Retinal pigment epithelial cell (primary cell): ENCODE measurements at regions not wholly inside any gene's neighbourhood (a gene's known extent, or its start where the extent isn't known, plus 50 kb on each side); places are given as distances from the start of the nearest gene placed in this dataset.
"Not testable (repeated sequence)": the region's sequence is repeated elsewhere in the genome, so short reads cannot be mapped to it uniquely, and the experiment has no call there.

ENCODE experiments used
- DNase-seq: peaks from one replicate; pipeline ENCODE4 v3.0.0-alpha.2; 2010; ENCODE audit warnings: low read depth
- H3K4me3 ChIP-seq: 2 replicates; pipeline ENCODE4 v1.5.1; 2011; ENCODE audit warnings: mild to moderate bottlenecking, low read length, control low read depth, moderate library complexity
- TF ChIP-seq, protein P1 (sequence below): conservative IDR thresholded peaks from 2 replicates; pipeline ENCODE4 v1.5.1; 2011; ENCODE audit warnings: low read depth, low read length, control low read depth, inconsistent platforms

DNA sequence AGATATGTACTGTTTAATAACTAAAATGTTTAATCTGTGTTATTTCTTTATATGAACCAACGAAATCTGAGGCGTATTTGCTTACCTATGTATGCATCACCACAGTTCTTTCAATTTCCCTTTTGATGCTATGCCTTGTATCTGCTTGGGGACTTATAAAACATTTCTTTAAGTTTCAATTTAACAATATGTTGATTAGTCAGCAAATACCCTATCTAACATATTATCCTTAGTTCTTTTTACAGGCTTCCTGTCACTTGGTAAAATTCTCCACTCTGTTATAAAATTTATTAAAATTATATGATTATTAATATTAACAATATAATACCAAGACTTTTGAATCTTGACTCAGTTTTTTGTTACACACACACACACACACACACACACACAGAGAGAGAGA, 174.3 kb downstream of the CPS1 start:
- DNase-seq, result no peak
- no peak overlapping the region for H3K4me3 ChIP-seq
- TF ChIP-seq, protein P1, sequence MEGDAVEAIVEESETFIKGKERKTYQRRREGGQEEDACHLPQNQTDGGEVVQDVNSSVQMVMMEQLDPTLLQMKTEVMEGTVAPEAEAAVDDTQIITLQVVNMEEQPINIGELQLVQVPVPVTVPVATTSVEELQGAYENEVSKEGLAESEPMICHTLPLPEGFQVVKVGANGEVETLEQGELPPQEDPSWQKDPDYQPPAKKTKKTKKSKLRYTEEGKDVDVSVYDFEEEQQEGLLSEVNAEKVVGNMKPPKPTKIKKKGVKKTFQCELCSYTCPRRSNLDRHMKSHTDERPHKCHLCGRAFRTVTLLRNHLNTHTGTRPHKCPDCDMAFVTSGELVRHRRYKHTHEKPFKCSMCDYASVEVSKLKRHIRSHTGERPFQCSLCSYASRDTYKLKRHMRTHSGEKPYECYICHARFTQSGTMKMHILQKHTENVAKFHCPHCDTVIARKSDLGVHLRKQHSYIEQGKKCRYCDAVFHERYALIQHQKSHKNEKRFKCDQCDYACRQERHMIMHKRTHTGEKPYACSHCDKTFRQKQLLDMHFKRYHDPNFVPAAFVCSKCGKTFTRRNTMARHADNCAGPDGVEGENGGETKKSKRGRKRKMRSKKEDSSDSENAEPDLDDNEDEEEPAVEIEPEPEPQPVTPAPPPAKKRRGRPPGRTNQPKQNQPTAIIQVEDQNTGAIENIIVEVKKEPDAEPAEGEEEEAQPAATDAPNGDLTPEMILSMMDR, result no peak

DNA sequence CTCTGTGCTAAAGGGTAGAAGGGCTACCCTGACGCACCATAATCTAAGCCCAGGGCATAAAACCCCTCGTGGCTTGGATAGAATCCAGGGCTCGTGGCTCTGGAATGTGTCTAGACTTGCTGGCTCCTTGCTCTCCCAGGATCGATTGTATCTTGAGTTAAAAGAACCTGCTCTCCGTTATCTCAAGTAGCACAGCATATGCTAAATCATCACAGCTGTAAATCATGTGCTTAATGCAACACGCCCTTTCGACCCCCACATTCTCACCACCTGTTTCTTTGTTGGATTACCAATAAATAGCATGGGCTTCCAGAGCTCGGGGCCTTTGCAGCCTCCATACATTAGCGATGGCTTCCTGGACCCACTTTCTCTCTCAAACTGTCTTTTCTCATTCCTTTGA, 190.4 kb downstream of the CPS1 start:
- not testable (repeated sequence) for H3K4me3 ChIP-seq
- peak; percentile 13 for DNase-seq

DNA sequence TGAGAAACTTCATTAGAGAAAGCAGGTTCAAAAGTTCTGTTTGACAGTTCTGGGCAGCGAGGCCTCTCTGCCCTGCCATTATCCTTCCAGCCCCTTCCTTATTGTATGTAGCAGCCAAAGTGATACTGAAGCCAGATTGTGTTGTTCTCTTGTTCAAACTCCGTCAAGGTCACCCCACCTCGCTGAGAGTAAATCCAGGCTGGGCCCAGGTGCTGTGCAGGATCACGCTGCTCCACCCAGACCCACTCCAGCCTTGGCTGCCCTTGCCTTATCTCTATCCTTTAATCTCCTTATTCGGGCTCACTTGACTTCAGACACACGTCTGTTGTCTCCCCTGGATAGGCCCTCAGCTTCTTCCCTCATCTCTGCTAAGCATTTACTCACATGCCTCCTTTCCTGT, 196.1 kb downstream of the CPS1 start:
- TF ChIP-seq, protein P1, result no peak
- no peak for DNase-seq
- no peak overlapping the region for H3K4me3 ChIP-seq

DNA sequence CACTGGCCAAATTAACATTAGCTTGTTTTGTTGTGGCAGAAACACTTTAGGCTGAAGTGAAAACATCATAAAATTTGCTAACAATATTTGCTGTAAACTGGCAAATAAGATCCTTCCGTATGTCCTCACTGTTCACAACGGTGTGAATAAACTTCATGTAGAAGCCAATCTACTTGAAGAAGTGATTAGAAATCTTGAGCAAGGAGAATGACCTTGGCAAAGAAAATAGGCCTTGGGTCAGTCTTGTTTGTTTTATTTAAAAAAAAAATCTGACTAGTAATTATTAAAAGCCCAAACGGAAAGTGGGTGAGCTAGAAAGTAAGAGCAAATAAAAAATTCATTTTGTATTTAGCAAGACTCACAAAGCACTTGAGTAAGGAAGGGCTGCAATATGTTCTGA, 197.0 kb downstream of the CPS1 start:
- H3K4me3 ChIP-seq, result no peak overlapping the region
- TF ChIP-seq, protein P1, result no peak
- no peak for DNase-seq

DNA sequence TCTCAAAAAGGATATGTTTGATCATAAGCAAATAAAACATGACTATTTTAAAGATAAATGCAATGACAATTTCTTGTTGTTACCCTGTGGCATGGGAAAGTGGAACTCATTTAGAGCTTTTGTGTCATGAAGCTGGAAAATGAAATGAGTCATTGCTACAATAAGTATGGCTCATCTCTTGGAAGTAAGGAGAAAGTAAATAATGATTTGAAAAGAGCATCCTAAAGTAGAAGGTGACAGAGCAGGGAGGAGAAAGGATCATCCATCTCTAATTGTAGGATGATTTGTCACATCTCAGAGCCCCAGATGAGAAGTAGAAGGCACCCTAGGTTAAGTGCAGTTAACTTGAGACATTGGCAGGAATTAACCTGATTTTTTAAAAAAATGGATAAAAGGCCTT, 200.5 kb downstream of the CPS1 start:
- DNase-seq, result no peak

DNA sequence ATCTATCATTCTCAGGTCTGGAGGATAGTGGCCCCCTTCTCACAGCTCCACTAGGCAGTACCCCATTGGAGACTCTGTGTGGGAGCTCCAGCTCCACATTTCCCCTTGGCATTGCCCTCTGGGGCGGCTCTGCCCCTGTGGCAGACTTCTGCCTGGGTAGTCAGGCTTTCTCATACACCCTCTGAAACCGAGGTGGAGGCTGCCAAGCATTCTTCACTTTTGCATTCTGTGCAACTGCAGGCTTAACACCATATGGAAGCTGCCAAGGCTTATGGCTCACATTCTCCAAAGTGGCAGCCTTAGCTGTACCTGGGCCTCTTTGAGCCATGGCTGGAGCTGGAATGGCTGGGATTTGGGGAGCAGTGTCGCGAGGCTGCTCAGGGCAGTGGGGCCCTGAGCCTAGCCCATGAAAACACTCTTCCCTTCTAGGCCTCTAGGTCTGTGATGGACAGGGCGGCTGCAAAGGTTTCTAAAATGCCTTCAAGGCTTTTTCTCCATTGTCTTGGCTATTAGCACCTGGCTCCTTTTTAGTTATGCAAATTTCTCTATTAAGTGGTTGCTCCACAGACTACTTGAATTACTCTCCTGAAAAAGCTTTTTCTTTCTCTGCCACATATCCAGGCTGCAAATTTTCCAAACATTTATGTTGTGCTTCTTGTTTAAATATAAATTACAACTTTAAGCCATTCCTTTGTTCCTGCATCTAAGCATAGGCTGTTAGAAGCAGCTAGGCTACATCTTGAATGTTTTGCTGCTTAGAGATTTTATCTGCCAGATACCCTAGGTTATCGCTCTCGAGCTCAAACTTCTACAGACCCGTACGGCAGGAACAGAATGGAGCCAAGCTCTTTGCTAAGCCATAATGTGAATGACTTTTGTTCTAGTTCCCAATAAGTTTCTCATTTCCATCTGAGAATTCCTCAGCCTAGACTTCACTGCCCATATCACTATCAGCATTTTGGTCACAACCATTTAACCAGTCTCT, 206.5 kb downstream of the CPS1 start:
- TF ChIP-seq, protein P1, result no peak
- no peak for DNase-seq
- H3K4me3 ChIP-seq, result no peak overlapping the region

More for the DNA sequence above, 200.5 kb downstream of the CPS1 start:
- TF ChIP-seq, protein P1, result no peak
- H3K4me3 ChIP-seq, result no peak overlapping the region

DNA sequence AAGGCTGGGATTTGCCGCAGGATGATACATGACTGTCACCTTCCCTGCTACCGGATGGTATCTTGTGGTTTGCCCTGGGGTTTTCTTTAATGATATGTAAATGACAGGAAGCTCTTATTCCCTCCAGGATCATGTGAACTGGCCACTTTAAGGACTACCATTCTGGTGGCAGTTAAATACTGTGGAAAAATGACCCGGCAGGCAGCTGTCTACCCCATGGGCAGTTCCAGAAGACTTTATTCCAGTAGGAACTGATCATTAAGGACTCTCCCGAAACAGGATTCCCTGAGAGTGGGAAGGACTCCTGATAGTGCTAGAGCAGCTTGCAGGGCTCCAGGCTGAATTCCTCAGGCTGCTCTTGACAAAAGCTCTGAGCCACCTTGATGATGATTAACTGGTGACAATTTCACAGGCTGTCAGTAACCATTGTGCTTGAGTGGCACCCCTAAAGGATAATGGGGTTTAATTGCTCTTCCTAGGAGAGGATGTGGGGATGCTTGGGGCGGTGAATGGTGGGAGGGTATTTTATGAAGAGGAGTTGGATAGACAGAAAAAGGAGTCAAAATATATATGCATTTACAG, 212.0 kb downstream of the CPS1 start:
- H3K4me3 ChIP-seq, result no peak overlapping the region
- TF ChIP-seq, protein P1, result no peak

More for the DNA sequence above, 212.0 kb downstream of the CPS1 start:
- DNase-seq, result no peak
